ENCODE measurements at regions not wholly inside any gene's neighbourhood (a gene's known extent, or its start where the extent isn't known, plus 50 kb on each side); places are given as distances from the start of the nearest gene placed in this dataset.

- TF ChIP-seq, protein P1, sequence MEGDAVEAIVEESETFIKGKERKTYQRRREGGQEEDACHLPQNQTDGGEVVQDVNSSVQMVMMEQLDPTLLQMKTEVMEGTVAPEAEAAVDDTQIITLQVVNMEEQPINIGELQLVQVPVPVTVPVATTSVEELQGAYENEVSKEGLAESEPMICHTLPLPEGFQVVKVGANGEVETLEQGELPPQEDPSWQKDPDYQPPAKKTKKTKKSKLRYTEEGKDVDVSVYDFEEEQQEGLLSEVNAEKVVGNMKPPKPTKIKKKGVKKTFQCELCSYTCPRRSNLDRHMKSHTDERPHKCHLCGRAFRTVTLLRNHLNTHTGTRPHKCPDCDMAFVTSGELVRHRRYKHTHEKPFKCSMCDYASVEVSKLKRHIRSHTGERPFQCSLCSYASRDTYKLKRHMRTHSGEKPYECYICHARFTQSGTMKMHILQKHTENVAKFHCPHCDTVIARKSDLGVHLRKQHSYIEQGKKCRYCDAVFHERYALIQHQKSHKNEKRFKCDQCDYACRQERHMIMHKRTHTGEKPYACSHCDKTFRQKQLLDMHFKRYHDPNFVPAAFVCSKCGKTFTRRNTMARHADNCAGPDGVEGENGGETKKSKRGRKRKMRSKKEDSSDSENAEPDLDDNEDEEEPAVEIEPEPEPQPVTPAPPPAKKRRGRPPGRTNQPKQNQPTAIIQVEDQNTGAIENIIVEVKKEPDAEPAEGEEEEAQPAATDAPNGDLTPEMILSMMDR (conservative IDR thresholded peaks at IDR 0.05; ENCODE audit: low read depth, low read length), result no peak
- TF ChIP-seq EZH2 (IDR thresholded peaks at IDR 0.05; ENCODE audit: low read length, unreplicated experiment) (no peak), EZH2phosphoT487 (IDR thresholded peaks at IDR 0.05; ENCODE audit: borderline replicate concordance, low read length) (no peak)
Measured at GRCh38 chr2:215633360-215633759, 197.5 kb upstream of the FN1 start.
